Urothelium cell line (cell line): ENCODE measurements at regions not wholly inside any gene's neighbourhood (a gene's known extent, or its start where the extent isn't known, plus 50 kb on each side); places are given as distances from the start of the nearest gene placed in this dataset.

ENCODE experiments used
- DNase-seq: peaks from one replicate; pipeline ENCODE4 v3.0.0; 2011; ENCODE audit warnings: low spot score, mixed read lengths
- FAIRE-seq: peaks from 2 replicates; lab custom pipeline; 2011; peaks lifted over from hg19 to GRCh38; lab: Jason Lieb, UNC

DNA sequence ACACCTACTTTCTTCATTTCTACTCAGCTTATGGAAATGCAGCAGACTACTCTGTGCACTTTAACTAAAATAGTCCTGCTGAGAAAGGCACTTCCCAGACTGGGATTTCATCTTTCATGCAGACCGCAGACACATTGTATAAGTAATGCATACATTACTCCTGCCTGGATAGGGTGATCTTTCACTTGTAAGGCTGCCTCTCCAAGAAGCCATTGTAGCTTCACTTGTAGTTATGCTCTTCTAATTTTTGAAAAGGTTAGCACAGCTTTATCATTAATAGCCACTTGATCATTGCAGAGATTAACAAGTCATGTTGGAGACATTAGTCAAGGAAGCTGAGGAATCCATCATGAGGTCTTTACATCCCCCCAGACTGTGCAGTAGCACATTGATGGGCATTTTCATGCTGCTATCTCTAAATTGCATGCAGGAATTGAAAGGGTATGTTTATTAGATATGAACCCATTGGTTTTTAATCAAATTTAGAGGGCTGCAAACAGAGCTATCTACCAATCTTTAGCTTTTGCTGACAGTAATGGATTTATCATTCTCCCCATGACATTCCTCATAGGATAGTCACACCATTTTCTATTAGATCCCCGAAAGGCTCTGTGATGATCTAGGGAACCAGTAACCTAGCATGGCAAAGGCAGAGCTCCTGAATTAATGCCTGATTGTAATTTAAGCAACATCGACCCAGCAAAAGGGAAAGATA lies 1074.7 kb upstream of the NXPH2 start:
- DNase-seq (no peak), FAIRE-seq (no peak)

- FAIRE-seq (no peak), DNase-seq (no peak)
Observed at GRCh38 chr2:139850254-139850890, 1070.2 kb upstream of the NXPH2 start.

DNA sequence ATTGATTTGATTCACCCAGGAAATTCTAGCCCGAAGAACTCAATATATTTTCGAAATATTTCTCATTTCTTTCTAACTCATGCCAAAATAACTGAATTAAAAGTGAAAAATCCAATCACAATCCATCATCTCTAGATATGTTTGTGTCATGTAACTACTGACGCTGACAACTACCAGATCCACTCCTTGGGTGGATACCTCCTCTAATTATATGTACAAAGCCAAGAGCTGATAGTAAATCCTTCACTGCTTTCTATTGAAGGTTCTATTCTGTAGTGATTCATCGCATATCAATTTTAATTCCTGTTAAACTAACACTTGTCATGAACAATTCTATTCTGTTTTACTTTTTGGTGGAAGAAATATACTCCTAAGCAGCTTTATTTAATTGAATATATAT lies 1056.6 kb upstream of the NXPH2 start:
- DNase-seq (no peak), FAIRE-seq (no peak)

- FAIRE-seq (no peak), DNase-seq (no peak)
Observed at GRCh38 chr2:139835101-139835500, 1054.9 kb upstream of the NXPH2 start.

DNA sequence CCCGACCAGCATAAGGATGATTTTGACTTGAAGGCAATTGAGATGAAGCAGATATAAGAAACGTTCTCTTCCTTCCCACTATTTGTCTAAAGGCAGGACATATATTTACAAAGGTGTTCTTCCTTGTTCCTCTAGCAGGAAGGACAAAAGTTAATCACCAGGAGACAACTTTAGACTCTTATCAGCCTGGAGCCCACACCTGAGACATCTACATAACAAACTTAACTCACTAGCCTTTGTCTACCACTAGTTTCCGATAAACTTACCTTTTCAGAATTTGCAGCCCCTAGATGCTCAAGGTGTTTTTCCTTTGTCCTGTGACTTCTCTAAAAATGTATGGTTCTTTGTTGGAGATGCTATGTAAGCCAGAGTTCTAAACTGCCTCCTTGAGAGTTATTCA lies 1047.8 kb upstream of the NXPH2 start:
- DNase-seq = no peak
- no peak for FAIRE-seq

GRCh38 chr2:139825726-139826125 lies 1045.5 kb upstream of the NXPH2 start:
- DNase-seq (peak; percentile 1), FAIRE-seq (no peak)

DNA sequence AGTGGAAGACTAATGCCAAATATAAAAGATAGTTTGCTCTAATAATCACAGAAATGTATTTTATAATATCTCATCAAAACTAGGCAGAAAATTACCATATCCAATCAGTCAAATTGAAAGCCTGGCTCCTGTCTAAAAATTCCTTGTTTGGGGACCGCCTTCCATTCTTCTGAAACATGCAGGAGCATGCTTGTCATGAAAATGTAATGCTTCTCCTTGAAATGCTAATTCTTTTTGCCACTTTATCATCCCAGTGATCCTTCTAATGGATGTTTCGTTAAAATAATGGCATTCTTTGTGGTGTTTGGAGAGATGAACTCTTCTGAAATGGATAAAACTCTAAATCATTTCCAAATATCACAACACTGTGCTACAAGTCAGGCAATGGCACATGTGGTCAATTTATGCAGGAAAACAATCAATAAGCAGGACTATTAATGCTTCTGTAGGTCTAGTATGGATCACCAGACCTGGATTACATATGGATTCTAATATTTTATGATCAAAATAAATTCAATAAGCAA lies 1039.1 kb upstream of the NXPH2 start:
- DNase-seq (no peak), FAIRE-seq (no peak)

DNA sequence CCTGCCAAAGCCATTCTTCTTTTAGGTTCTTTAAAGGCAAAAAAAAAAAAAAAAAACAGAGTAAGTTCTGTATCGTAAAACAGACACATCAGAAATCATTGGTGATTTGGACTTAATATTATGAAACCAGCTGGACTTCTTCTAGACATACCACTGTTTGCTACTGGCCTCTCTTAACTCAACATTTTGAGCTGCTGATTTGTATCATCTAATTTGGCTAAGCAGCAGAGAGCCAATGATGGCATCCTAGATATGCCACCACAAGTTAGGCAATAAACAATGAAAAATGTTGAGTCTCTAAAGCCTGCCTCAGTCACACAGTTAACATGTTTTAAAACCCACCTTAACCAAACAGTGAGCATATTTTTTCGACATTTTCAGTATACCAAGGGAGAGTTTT lies 1034.3 kb upstream of the NXPH2 start:
- FAIRE-seq (no peak), DNase-seq (no peak)

DNA sequence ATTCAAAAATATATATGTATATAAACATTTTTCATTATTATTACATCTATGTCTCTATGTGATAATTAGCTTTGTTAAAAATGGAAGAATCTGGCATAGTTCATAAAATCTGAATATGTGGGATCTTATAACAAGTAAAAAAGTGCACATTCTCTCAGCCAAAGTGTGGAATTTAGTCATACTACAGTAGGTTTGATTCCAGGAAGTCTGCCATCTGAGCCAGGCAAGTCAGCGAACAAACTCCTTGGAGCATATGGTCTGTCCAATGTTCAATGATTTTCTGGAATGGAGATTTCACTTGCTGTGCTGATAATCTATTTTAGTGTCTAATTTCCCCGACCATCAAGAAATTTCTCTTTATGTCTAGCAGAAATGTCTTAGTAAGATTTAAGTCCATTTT lies 1033.2 kb upstream of the NXPH2 start:
- no peak for FAIRE-seq
- no peak for DNase-seq

DNA sequence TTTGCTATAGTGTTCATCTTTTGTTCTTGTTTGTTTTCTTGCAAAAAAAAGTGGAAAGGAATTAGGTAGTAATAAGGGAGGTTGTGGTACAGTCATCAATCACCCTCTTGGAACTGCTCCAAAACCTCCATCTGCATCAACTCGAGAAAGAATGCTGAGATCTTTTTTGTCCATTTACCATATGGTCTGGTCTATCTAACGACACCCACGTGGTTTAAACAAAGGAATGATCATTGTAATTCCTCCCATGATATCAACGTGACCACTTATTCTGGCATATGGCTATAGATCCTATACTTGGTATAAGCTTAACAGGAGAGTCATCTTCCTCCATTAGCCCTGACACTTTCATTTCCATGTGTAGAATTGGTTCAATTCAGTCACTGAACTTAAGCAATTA lies 1025.3 kb upstream of the NXPH2 start:
- DNase-seq (no peak), FAIRE-seq (no peak)

GRCh38 chr2:139798391-139798790 lies 1018.2 kb upstream of the NXPH2 start:
- FAIRE-seq (no peak), DNase-seq (no peak)

DNA sequence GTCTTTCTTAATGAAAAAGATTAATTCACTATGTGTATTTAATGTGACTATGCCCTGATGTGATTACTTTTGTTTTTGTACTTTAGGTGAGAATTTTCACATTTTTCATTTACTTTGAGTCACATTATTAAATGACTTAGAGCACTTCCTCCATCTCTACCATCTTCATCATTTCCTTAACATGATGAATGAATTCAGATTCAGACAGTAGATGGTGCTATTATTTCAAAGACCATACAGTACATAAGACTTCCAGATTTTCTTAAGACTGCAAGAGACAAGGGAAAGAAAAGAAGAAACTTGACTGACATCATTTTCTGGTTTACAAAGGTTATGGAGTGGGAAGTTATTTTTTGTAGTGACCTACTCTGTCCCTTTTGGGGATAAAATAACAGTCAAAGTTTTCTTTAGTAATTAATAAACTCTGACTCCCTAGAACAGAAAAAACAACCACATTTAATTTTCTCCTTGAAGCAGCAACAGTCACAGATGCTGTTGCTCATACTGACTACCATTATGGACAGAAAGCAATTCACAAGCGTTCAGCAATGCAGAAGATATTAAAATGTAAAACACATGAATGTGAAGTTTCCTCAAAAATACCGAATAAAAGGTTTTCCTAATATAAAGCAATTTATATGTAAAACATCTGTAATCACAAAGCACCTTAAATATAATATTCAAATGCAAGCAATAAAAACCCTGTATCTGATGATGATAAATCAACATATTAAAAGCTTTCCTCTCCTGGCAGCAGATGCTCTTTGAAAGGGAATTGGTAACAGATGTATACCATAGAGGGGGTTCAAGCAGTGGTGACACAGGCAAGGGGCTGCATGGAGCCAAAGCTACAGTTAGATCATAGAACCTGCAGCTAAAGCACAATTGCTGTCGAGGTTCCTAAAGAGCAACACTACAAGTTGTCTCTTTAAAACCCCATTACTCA lies 1010.9 kb upstream of the NXPH2 start:
- FAIRE-seq (no peak), DNase-seq (peak; percentile 10)

GRCh38 chr2:139790136-139790535 lies 1009.9 kb upstream of the NXPH2 start:
- no peak for FAIRE-seq
- no peak for DNase-seq

DNA sequence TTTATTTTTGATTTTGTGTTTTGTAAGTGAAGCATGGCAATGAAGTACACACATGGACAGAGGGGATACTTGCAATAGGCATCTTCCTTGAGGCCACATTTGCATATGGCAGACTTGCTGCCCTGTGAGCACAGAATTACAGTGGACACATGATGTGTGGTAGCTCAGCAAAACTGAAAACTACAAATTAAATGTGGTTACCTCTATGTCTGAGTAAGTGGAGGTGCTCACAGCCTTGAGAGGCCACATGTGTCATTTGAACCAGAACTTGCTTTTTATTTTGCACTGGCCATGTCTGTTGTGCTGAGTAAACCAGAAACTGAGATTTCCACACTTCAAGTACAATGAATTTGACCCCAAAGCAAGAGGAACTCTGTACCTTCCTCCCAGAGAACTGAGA lies 998.5 kb upstream of the NXPH2 start:
- no peak for FAIRE-seq
- DNase-seq = no peak

GRCh38 chr2:139773720-139774277 lies 993.6 kb upstream of the NXPH2 start:
- FAIRE-seq (no peak), DNase-seq (no peak)

DNA sequence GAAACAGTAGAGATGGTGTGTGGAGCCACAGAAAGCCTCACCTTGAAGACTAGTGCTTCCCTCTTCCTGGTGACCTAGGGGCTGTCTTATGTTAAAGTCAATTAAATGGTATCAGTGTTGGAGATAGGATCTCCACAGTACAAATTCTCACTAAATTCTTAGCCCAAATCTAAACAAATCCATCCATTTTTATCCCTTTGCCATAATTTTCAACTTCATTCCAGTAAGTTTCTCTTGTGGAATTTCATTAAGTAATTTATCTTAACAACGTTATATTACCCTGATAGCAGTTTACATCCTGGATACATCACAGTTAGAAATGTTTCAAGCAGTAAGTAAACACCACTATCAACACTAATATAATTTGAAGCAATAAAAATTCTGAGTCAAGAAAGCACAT lies 989.4 kb upstream of the NXPH2 start:
- no peak for FAIRE-seq

DNA sequence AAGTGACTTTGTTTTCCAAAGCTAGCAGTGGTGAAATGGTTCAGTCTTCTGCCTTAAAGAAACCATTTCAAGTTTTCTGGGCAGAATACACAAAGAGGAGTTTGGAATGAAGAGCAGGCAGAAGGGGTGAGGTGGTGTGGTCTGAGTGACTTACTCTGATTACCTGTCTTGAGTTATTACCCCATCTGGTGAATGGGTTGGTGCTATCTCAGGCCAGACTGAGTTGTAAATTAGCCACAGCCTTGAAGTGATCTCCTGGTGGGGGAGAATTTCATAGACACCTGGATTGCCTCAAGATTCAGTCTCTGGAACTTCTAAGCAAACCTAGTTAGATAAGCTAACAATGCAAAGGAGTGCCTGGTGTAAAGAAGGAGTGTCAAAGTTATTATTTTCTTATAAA lies 983.5 kb upstream of the NXPH2 start:
- DNase-seq (no peak), FAIRE-seq (no peak)

More for the DNA sequence above, 989.4 kb upstream of the NXPH2 start:
- DNase-seq = no peak

GRCh38 chr2:139759000-139759505 lies 978.9 kb upstream of the NXPH2 start:
- FAIRE-seq (no peak), DNase-seq (no peak)

GRCh38 chr2:139746901-139747300 lies 966.7 kb upstream of the NXPH2 start:
- DNase-seq (no peak), FAIRE-seq (no peak)

- no peak for FAIRE-seq
- no peak for DNase-seq
Observed at GRCh38 chr2:139744273-139744672, 964.1 kb upstream of the NXPH2 start.
